ENCODE measurements at regions not wholly inside any gene's neighbourhood (a gene's known extent, or its start where the extent isn't known, plus 50 kb on each side); places are given as distances from the start of the nearest gene placed in this dataset.
"Not testable (repeated sequence)": the region's sequence is repeated elsewhere in the genome, so short reads cannot be mapped to it uniquely, and the experiment has no call there.

DNA sequence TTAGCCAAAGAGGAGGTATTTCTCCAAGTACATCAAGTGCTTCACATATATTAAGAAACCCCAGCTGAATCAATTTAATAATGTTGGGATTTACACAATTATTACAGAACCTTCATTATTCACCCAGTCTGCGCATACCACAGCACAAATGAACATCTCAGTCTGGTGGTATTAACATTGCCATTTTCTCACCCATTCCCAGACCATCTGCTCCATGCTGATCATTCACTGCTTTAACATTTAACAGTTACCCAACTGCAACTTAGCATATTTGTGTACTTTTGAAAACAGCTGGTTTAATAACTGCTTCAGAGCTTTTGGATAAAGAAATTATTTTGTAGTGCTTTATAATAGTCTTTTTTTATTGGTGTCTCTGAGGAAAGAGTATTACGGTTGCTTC, 1072.1 kb downstream of the NXPH1 start:
- DNase-seq (ENCODE audit: low read depth): no peak

DNA sequence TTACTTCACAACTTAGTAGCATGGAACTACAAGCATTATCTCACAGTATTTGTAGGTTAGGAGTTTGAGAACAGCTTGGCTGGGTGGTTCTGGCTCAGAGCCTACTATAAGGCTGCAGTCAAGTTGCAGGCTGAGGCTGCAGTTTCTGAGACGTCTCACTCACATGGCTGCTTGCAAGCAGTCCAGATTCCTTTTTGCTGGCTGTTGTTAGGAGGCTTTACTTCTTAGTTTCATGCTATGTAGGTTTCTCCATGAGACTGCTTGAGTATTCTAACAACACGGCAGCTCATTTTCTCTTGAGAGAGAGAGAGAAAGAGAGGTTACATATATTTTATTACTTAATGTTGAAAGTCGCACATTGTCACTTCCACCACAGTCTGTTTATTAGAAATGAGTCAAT, 1073.9 kb downstream of the NXPH1 start:
- DNase-seq (ENCODE audit: low read depth): no peak

GRCh38 chr7:9516662-9517061, 1083.3 kb downstream of the NXPH1 start:
- no peak for DNase-seq (ENCODE audit: low read depth)

DNA sequence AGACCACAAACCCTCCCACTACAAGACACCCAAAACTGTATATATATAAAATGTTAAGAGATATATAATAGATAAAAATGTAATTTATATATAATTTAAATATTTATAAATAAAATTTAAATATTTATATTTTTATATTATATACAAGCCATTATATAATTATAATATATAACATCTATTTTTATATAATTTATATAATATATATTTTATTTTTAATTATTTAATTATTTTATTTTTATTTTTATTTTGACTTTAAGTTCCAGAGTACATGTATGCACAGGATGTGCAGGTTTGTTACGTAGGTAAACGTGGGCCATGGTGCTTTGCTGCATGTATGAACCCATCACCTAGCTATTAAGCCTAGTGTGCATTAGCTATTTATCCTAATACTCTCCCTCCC, 1090.2 kb downstream of the NXPH1 start:
- no peak for DNase-seq (ENCODE audit: low read depth)

GRCh38 chr7:9552431-9552830, 1119.0 kb downstream of the NXPH1 start:
- not testable (repeated sequence) for DNase-seq (ENCODE audit: low read depth)

GRCh38 chr7:9557853-9558252, 1124.4 kb downstream of the NXPH1 start:
- no peak for DNase-seq (ENCODE audit: low read depth)

DNA sequence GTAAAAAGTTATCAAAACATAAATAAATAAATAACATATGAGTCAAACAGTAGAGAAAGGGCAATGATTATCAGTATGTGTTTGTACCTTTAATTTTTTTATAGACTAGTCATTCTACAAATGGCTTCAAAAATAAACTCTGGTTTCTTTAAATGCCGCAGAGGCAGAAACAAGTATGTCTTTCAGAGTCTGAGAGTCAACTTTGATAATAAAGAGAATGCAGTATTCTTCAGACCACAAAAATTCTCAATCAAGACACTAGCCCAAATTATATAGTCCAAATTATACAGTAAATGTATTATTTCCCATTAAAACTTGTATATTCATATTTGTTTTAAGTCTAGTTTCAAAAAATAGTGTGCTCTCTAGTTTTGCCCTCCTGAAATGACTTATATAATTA, 1142.3 kb downstream of the NXPH1 start:
- no peak for DNase-seq (ENCODE audit: low read depth)

DNA sequence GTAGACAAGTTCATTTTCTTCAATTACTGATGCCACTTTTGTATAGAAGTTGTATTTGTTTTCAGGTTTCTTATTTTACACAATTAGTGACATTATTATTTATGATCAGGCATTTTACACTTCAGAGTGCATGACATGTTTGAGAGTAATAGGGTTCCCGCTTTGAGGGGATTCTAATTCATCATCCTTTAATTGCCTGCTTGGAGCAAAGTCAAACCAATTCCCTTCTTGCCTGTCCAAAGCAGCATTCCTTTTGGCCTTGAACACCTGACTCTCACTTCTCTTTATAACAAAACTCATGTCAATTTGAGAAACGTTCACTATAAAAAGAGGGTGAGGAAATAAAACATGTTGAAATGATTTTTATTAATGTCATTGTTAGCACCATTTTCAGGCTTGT, 1149.4 kb downstream of the NXPH1 start:
- no peak for DNase-seq (ENCODE audit: low read depth)

- DNase-seq (ENCODE audit: low read depth): no peak
These were observed 1165.0 kb downstream of the NXPH1 start for GRCh38 chr7:9598411-9598810.

GRCh38 chr7:9600974-9601373, 1167.6 kb downstream of the NXPH1 start:
- DNase-seq (ENCODE audit: low read depth): no peak

- no peak for DNase-seq (ENCODE audit: low read depth)
These were observed 1169.9 kb downstream of the NXPH1 start for GRCh38 chr7:9603291-9603690.

DNA sequence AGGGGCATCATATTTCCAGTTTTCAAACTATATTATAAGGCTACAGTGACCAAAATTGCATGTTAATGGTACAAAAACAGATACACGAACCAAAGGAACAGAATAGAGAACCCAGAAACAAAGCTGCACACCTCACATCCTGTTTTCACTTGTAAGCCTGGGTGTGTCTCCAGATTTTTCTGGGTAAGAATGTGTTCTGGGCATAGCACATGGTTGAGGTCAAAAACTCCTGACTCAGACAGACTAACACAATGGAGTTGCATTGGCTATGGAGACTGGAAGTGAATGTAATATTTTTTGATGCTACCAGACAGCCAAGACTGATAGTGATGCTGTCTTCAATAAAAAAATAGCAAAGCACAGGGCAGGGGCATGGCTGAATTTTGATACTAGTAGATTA, 1175.2 kb downstream of the NXPH1 start:
- DNase-seq (ENCODE audit: low read depth): no peak

DNA sequence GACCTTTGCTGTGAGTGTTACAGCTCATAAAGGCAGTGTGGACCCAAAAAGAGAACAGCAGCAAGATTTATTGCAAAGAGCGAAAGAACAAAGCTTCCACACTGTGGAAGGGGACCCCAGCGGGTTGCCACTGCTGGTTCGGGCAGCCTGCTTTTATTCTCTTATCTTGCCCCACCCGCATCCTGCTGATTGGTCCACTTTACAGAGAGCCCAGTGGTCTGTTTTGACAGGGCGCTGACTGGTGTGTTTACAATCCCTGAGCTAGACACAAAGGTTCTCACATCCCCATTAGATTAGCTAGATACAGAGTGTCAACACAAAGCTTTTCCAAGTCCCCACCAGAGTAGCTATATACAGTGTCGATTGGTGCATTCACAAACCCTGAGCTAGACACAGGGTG, 1187.5 kb downstream of the NXPH1 start:
- not testable (repeated sequence) for DNase-seq (ENCODE audit: low read depth)

GRCh38 chr7:9621306-9621902, 1188.0 kb downstream of the NXPH1 start:
- DNase-seq (ENCODE audit: low read depth): not testable (repeated sequence)

DNA sequence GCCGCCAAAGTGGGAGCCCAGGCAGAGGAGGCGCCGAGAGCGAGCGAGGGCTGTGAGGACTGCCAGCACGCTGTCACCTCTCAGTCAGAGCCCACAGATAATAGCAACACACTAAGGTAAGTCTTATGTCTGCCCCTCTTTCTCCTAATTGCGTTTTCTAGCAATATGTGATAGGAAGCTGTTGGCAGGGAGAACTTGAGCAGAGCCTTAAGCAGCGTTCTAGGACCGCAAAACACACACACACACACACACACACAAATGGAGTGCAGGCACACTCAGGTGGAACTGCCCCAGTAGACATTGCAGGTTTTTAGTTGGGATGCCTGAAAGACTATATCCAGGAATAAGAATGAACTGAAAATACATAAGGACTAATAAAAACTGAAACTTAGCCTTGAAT, 1188.5 kb downstream of the NXPH1 start:
- DNase-seq (ENCODE audit: low read depth): no peak

DNA sequence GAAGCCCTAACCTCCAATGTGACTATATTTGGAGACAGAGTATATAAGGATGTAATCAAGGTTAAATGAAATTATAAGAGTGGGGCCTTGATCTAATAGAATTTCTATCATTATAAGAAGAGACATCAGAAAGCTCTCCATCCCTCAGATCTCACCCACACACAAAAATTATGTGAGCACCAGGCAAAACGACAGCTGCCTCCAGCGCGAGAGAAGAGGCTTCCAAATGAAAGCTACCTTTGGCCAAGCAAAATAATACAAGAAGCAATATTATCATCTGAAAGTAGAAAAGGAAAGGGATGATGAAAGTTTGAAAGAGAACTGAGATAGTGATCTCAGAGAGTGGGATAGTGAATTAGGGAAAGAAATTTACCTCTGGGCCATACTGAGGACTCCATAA, 1192.5 kb downstream of the NXPH1 start:
- DNase-seq (ENCODE audit: low read depth): no peak

DNA sequence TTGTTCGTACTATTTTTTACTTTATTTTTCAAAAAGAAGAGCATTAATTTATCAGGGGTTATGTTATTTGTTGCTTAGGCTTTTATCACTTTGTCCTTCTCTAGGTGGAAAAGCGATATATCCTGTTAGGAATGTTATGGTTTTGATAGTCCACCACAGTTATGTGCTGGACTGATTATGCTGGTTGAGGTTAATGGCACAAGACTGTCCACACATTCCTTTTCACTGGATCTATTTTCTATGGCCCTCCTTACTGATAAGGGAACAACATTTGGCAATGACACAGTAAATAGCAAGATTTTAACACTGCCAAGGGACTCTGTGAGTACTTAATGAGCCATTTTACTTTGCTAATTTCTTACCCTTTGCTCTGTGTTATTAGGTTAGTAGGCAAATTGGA, 1212.3 kb downstream of the NXPH1 start:
- DNase-seq (ENCODE audit: low read depth): peak; percentile 23

- DNase-seq (ENCODE audit: low read depth): no peak
These were observed 1223.8 kb downstream of the NXPH1 start for GRCh38 chr7:9657257-9657656.

DNA sequence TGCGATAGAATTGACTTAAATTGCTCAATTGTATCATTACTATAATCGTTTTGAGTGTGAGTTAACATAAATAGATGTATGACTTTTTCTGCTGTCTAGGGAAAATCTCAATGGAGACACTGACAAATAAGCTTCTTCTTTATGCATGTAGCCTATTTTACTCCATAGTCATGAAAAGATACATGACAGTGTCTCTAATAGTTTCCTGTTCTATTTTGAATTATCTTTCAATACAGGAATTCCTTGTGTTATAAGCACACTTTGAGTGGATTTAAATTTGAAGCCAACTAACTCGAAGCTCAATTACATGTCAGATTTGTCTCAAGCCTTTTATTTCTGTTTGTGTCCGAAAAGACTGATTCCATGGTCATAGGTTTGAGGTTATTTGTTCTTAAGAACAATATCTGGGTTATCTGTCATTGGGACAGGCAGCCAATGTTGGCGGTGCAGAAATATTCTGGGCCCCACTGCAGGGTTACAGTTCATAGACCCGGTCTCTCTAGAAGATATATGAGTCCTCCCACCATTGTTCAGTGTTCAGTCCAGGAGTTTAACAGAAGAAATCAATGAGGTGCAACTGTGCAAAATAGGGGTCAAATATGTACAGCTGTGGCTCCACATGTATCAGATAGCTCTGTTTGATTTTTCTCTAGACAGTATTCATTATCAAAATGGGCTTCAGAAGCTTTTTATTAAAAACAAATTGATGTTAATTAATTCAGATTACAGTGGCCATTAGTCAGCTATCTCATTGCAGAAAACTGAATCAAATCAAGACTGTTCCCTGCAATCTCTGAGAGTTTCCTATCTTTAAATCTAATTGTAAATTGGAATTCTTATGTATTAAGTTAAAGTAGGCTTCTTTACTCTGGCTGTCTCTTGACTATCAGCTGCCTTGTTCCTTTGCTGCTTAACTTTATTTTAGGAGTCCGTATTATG, 1238.8 kb downstream of the NXPH1 start:
- no peak for DNase-seq (ENCODE audit: low read depth)

GRCh38 chr7:9680713-9681112, 1247.3 kb downstream of the NXPH1 start:
- DNase-seq (ENCODE audit: low read depth): no peak

GRCh38 chr7:9681284-9681683, 1247.9 kb downstream of the NXPH1 start:
- no peak for DNase-seq (ENCODE audit: low read depth)

DNA sequence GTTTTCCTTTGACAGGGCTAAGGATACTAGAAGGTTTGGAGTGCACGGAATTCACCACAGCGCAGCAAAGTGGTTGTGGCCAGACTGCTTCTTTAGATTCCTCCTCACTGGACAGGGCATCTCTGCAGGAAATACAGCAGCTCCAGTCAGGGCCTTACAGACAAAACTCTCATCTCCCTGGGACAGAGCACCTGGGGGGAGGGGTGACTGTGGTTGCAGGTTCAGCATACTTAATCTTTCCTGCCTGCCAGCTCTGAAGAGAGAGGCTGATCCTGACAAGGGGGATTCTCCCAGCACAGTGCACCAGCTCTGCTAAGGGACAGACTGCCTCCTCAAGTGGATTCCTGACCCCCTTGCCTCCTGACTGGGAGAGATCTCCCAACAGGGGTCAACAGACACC, 1257.9 kb downstream of the NXPH1 start:
- DNase-seq (ENCODE audit: low read depth): no peak

DNA sequence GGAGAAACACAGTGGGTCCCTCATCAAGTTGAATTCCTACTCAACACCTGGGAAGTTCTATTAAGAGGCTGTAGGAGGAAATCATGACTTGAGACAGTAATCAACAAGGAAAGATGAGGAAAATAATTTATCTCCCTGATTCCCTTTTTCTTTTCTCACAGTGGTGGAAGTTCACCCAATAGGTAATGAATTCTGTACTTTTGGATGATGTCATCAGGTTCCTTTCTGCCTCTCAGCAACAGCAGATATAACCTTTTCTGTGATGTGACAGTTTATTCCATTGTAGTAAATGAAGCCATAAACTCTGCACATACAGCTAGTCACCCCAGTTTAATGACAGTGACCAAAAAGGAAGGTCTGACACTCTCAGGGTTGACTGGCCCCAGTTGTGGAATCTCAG, 1265.0 kb downstream of the NXPH1 start:
- no peak for DNase-seq (ENCODE audit: low read depth)

GRCh38 chr7:9709216-9709615, 1264.5 kb upstream of the PHF14 start:
- no peak for DNase-seq (ENCODE audit: low read depth)
